Bronchial epithelial cell (primary cell): ENCODE measurements at regions not wholly inside any gene's neighbourhood (a gene's known extent, or its start where the extent isn't known, plus 50 kb on each side); places are given as distances from the start of the nearest gene placed in this dataset.

Experiments used
- DNase-seq: peaks from one replicate; pipeline ENCODE4 v3.0.0-alpha.2; 2010; ENCODE audit warnings: low read depth
- FAIRE-seq: peaks from 2 replicates; lab custom pipeline; 2011; peaks lifted over from hg19 to GRCh38; lab: Jason Lieb, UNC
- H3K27me3 ChIP-seq: 2 replicates; pipeline ENCODE4 v1.5.1; 2011; ENCODE audit warnings: low read length; ENCODE audit not compliant: control insufficient read depth, insufficient read depth
- H3K36me3 ChIP-seq: 2 replicates; pipeline ENCODE4 v1.5.1; 2011; ENCODE audit warnings: low read length; ENCODE audit not compliant: control insufficient read depth, insufficient read depth
- H3K4me3 ChIP-seq: 2 replicates; pipeline ENCODE4 v1.5.1; 2011; ENCODE audit warnings: mild to moderate bottlenecking, low read depth, low read length, control low read depth
- TF ChIP-seq, protein P1 (sequence below): IDR thresholded peaks from 2 replicates; pipeline ENCODE4 v1.5.1; 2011; ENCODE audit warnings: mild to moderate bottlenecking, moderate library complexity, low read length, control low read depth, inconsistent platforms; ENCODE audit not compliant: insufficient read depth, severe bottlenecking

DNA sequence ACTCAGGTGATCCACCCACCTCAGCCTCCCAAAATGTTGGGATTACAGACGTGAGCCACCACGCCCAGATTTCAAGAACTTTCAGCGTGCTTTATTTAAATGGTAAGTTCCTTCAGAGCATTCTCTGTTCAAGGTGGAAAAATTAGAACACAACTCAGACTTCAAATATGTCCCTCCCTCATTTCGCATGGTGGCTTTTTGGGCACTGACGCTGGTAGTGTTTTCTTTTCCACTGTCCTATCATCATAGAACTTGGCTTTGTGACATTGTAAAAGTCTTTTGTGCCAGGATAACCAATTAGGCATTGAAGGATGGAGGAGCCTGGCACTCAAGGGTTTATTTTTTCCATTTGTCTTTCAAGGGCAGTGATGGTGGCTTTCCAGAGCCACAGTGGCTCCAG, 190.8 kb downstream of the NUAK1 start:
- no peaks in the 10 kb centered on the region for H3K27me3 ChIP-seq
- DNase-seq = no peak
- no peak for FAIRE-seq
- TF ChIP-seq, protein P1, sequence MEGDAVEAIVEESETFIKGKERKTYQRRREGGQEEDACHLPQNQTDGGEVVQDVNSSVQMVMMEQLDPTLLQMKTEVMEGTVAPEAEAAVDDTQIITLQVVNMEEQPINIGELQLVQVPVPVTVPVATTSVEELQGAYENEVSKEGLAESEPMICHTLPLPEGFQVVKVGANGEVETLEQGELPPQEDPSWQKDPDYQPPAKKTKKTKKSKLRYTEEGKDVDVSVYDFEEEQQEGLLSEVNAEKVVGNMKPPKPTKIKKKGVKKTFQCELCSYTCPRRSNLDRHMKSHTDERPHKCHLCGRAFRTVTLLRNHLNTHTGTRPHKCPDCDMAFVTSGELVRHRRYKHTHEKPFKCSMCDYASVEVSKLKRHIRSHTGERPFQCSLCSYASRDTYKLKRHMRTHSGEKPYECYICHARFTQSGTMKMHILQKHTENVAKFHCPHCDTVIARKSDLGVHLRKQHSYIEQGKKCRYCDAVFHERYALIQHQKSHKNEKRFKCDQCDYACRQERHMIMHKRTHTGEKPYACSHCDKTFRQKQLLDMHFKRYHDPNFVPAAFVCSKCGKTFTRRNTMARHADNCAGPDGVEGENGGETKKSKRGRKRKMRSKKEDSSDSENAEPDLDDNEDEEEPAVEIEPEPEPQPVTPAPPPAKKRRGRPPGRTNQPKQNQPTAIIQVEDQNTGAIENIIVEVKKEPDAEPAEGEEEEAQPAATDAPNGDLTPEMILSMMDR = no peak
- no peak overlapping the region for H3K4me3 ChIP-seq
- H3K36me3 ChIP-seq = no peaks in the 10 kb centered on the region

DNA sequence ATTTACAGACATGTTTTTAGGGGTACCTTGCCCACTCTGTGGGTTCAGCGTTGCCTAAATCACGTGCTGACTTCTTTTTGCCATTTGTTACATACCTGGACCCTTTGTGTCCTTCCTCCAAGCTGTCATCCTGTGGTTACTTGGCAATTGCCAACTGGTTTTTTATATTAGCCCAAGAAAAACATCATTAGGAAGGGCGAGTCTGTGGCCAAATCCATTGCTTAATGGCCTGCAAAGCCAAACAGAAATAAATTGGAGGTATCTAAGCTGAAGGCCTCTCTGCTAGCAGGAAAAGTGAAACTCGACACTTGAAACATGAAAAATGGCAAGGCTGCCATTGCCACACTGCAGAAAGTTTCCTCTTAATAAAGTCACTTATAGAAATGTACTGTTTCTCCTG, 190.4 kb downstream of the NUAK1 start:
- no peaks in the 10 kb centered on the region for H3K36me3 ChIP-seq
- DNase-seq (no peak), FAIRE-seq (no peak)
- no peak overlapping the region for H3K4me3 ChIP-seq
- no peaks in the 10 kb centered on the region for H3K27me3 ChIP-seq
- TF ChIP-seq, protein P1 = no peak

DNA sequence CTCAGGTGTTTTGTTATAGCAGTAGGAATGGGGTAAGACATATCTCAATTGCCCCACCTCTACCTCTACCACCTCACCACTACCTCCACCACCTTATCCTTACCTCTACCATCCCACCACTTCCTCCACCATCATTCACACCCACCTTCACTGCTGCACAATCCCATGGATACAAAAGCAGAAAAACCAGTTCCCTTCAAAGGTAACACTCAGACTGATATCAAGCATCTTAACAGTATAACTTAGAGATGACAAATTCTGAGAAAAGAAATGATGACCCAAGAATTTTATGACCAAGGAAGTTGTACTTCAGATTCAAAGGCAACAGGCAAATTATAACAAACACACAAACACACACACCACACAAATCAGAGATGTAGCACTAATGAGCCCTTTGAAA, 189.4 kb downstream of the NUAK1 start:
- H3K4me3 ChIP-seq = no peak overlapping the region
- DNase-seq (peak; percentile 65), FAIRE-seq (no peak)
- TF ChIP-seq, protein P1 = no peak
- H3K36me3 ChIP-seq = no peaks in the 10 kb centered on the region
- no peaks in the 10 kb centered on the region for H3K27me3 ChIP-seq

DNA sequence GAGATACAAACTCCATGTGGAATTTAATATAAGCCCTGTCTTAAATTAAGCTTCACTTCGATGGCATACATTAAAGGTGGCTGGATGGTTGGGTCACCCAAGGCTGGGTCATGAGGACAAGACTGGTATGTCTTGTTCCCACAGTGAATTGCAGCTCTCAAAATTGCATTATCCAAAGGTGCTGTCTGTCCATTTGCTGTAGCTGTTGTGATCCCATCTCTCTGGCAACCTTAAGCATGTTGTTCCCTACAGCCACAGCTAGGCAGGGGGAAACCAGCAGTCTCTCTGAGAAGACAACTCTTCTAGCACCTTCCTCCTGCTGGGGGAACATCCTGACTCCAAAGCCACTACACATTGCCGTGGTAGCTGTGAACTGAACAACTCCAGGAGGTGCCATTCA, 187.0 kb downstream of the NUAK1 start:
- Histone ChIP-seq H3K36me3 (no peaks in the 10 kb centered on the region), H3K27me3 (no peaks in the 10 kb centered on the region), H3K4me3 (no peak overlapping the region)
- FAIRE-seq = no peak
- no peak for DNase-seq
- TF ChIP-seq, protein P1 = no peak

DNA sequence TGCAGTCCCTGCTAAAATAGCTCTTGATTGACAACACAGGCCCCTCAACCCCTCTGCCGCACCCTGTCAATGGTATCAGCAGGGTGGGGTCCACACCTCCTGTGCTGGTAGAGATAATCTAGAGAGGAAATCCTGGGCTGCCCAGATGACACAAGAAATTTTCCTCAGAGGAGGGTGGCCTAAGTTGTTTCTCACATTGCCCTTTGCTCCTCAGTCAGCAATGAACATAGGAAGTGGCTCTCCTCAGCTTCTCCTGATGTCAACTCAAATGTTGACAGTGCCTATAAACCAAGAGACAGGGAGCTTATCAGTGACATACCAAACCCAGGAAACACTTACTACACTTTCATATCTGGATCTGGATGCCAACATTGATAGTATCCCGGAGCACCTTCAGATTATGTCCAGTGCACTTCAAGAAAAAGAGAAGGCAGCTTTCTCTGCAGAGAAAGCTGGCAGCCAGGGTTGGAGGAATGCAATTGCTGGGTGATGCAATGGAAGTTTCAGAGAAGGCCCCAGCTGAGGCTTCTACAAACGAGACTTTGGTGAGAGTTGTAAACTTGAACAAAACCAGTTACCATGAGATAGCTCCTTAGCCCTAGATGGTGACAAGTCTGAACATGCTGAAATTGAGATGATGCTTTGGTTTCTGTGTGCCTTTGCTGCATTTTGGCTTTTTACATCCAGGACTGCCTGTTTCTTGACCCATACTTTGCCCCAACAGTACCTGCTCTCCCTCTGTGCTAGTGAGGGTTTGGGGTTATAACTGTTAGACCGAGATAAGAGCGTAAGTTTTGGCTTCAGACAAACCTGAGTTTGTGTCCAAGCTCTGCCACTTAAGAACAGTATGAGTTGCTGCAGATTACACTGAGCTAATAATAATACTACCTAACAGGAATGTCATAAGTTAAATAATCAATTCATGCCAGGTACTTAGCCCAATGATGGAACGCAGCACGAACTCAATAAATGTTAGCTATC, 183.5 kb downstream of the NUAK1 start:
- TF ChIP-seq, protein P1 = no peak
- DNase-seq (peak; percentile 64), FAIRE-seq (peak; percentile 88)
- Histone ChIP-seq H3K36me3 (no peaks in the 10 kb centered on the region), H3K27me3 (no peaks in the 10 kb centered on the region), H3K4me3 (no peak overlapping the region)

DNA sequence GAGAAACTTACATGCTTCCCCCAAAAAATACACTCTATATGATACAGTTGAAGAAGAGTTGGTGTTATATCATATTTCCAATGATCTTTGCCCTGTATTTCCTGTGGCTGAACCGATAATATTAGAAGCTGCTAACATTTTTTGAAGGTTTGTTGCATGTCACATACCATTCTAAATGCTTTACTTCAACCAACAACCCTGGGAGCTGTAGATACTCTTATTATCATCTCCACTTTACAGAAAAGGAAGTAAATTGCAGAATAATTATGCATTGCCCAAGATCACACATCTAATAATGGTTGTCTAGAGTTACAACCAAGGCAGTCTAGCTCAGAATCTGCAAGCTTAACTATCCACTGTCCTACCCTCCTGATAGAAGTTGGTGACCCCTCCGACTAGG, 182.8 kb downstream of the NUAK1 start:
- Histone ChIP-seq H3K36me3 (no peaks in the 10 kb centered on the region), H3K4me3 (no peak overlapping the region), H3K27me3 (no peaks in the 10 kb centered on the region)
- DNase-seq = no peak
- no peak for FAIRE-seq
- TF ChIP-seq, protein P1 = no peak
